Endothelial cell of umbilical vein (primary cell): ENCODE measurements at regions not wholly inside any gene's neighbourhood (a gene's known extent, or its start where the extent isn't known, plus 50 kb on each side); places are given as distances from the start of the nearest gene placed in this dataset.

Experiments
- BruUV-seq: library from RNA; stranded (reverse); fragments of 400-500 nt; replicated peaks from 2 replicates; lab custom pipeline; 2021; lab: Mats Ljungman, UMichigan
- CTCF ChIA-PET: fragments of 300-600, 350-600 bp; sonication (Branson Sonifier 250); formaldehyde crosslinking; loops from one replicate; lab custom pipeline; 2021; ENCODE audit warnings: antibody characterized with exemption, inconsistent platforms; lab: Charles Lee
- POLR2A ChIA-PET: fragments of 300-600, 350-600 bp; sonication (Branson Sonifier 250); formaldehyde crosslinking; loops from one replicate; lab custom pipeline; 2021; ENCODE audit warnings: antibody characterized with exemption, inconsistent platforms; lab: Charles Lee
- DNase-seq: peaks from one replicate; pipeline ENCODE4 v3.0.0-alpha.2; 2011; ENCODE audit warnings: low read depth, low spot score
- FAIRE-seq: peaks from 2 replicates; lab custom pipeline; 2011; peaks lifted over from hg19 to GRCh38; lab: Jason Lieb, UNC
- H2AFZ ChIP-seq: 2 replicates; pipeline ENCODE4 v1.6.0; 2012; ENCODE audit warnings: low read depth, low read length, control low read depth, inconsistent platforms
- H3K27ac ChIP-seq: 2 replicates; pipeline ENCODE4 v1.5.1; 2011; ENCODE audit warnings: low read depth, mild to moderate bottlenecking, control low read depth, low read length, moderate library complexity; ENCODE audit not compliant: insufficient read depth
- H3K27me3 ChIP-seq, 2 experiments: 2 replicates each; pipeline versions ENCODE4 v1.6.0 to v1.6.1; 2011; ENCODE audit warnings: low read length in 2 of 2, mixed read lengths in 1 of 2; ENCODE audit not compliant: control insufficient read depth in 2 of 2, insufficient read depth in 2 of 2
- H3K36me3 ChIP-seq, 2 experiments: 2 replicates in 1 of 2; 3 replicates in 1 of 2; pipeline ENCODE4 v1.5.1; 2011; ENCODE audit warnings: low read length in 2 of 2, mild to moderate bottlenecking in 1 of 2, moderate library complexity in 1 of 2; ENCODE audit not compliant: control insufficient read depth in 2 of 2, insufficient read depth in 2 of 2; ENCODE audit errors: extremely low read depth in 1 of 2
- H3K4me1 ChIP-seq: 3 replicates; pipeline ENCODE4 v1.5.1; 2011; ENCODE audit warnings: mild to moderate bottlenecking, low read length; ENCODE audit not compliant: control insufficient read depth, insufficient read depth; ENCODE audit errors: extremely low read depth
- H3K4me2 ChIP-seq: 2 replicates; pipeline ENCODE4 v1.6.1; 2011; ENCODE audit warnings: low read length, control low read depth, mixed read lengths; ENCODE audit not compliant: insufficient read depth
- H3K4me3 ChIP-seq, 3 experiments: fragments of 200-600 bp in 1 of 3; sonication (generic), shearing (Covaris generic) in 1 of 3; replicated peaks in 1 of 3; 2 replicates each; pipeline ENCODE4 v1.5.1; 2011 to 2016; ENCODE audit warnings: control low read depth in 3 of 3, low read length in 3 of 3, mild to moderate bottlenecking in 2 of 3, inconsistent platforms in 1 of 3, low read depth in 1 of 3, moderate library complexity in 1 of 3; ENCODE audit not compliant: insufficient read depth in 1 of 3
- H3K79me2 ChIP-seq: 2 replicates; pipeline ENCODE4 v1.6.0; 2012; ENCODE audit warnings: low read length, inconsistent platforms; ENCODE audit not compliant: control insufficient read depth, insufficient read depth
- H3K9ac ChIP-seq: replicated peaks from 2 replicates; pipeline ENCODE3; 2011; ENCODE audit warnings: low read length, control low read depth; ENCODE audit not compliant: insufficient read depth; ENCODE audit errors: extremely low read depth
- H3K9me1 ChIP-seq: replicated peaks from 3 replicates; pipeline ENCODE4 v1.6.0; 2011; ENCODE audit warnings: mild to moderate bottlenecking, low read length; ENCODE audit not compliant: control insufficient read depth, insufficient read depth; ENCODE audit errors: extremely low read depth
- H3K9me3 ChIP-seq: replicated peaks from 2 replicates; pipeline ENCODE4 v1.5.1; 2012; ENCODE audit warnings: low read length, inconsistent platforms; ENCODE audit not compliant: control insufficient read depth, insufficient read depth
- H4K20me1 ChIP-seq: replicated peaks from 2 replicates; pipeline ENCODE3; 2011; ENCODE audit warnings: mild to moderate bottlenecking, low read length; ENCODE audit not compliant: control insufficient read depth, insufficient read depth; ENCODE audit errors: extremely low read depth
- CTCF ChIP-seq, 2 donors: IDR thresholded peaks; 1 replicate in 1 of 2; 2 replicates in 1 of 2; pipeline ENCODE4 v1.5.1; 2011; ENCODE audit warnings: low read length in 2 of 2, mild to moderate bottlenecking in 2 of 2, moderate library complexity in 2 of 2, control low read depth in 1 of 2, inconsistent platforms in 1 of 2, low read depth in 1 of 2; ENCODE audit not compliant: insufficient read depth in 1 of 2; ENCODE audit errors: extremely low read depth in 1 of 2
- EZH2 ChIP-seq: IDR thresholded peaks from 2 replicates; pipeline ENCODE4 v1.6.1; 2012; ENCODE audit warnings: borderline replicate concordance, low read depth, mild to moderate bottlenecking, moderate library complexity, low read length, inconsistent platforms; ENCODE audit not compliant: severe bottlenecking
- FOS ChIP-seq: IDR thresholded peaks from 2 replicates; pipeline ENCODE4 v1.6.1; 2011; ENCODE audit warnings: mild to moderate bottlenecking, low read length, moderate library complexity, borderline replicate concordance; ENCODE audit not compliant: insufficient read depth
- GATA2 ChIP-seq: IDR thresholded peaks from 2 replicates; pipeline ENCODE4 v1.7.0; 2011; ENCODE audit warnings: low read depth, mild to moderate bottlenecking, moderate library complexity, mixed read lengths, low read length; ENCODE audit not compliant: insufficient read length, insufficient read depth
- JUN ChIP-seq: IDR thresholded peaks from 2 replicates; pipeline ENCODE4 v1.6.1; 2011; ENCODE audit warnings: borderline replicate concordance, low read depth; ENCODE audit not compliant: insufficient read length, insufficient read depth
- MYC ChIP-seq: IDR thresholded peaks from one replicate; pipeline ENCODE4 v1.6.1; 2011; ENCODE audit warnings: mild to moderate bottlenecking, low read depth, low read length
- POLR2A ChIP-seq: IDR thresholded peaks from 2 replicates; pipeline ENCODE4 v1.6.1; 2012; ENCODE audit warnings: low read depth, mild to moderate bottlenecking, control low read depth, low read length
- POLR2AphosphoS5 ChIP-seq: IDR thresholded peaks from 2 replicates; pipeline ENCODE4 v1.6.1; 2012; ENCODE audit warnings: low read depth, mild to moderate bottlenecking, control low read depth, low read length, moderate library complexity; ENCODE audit not compliant: insufficient read depth
- dilution Hi-C: fragments of 300-500 bp; cut with MboI; formaldehyde crosslinking; loops from one replicate; pipeline ENCODE4 v1.15.0; 2019; ENCODE audit warnings: low sequenced_read_pairs; ENCODE audit not compliant: extremely low pct_ligation_motif_present
- intact Hi-C: fragments of 100-400 bp; cut with micrococcal nuclease; formaldehyde crosslinking; loops from one replicate; pipeline ENCODE4 v1.10.0; 2022
- TF ChIP-seq, protein P1 (sequence below): IDR thresholded peaks from 2 replicates; pipeline ENCODE4 v1.6.1; 2011; ENCODE audit not compliant: insufficient read depth, insufficient read length

- Histone ChIP-seq H3K9me1 (no peaks in the 10 kb centered on the region), H3K4me3 (no peak overlapping the region), H3K9me3 (no peaks in the 10 kb centered on the region), H3K79me2 (no peaks in the 10 kb centered on the region), H3K9ac (no peak overlapping the region), H3K27ac (no peak overlapping the region), H3K27me3 (no peaks in the 10 kb centered on the region), H4K20me1 (no peaks in the 10 kb centered on the region), H3K4me2 (no peak overlapping the region), H3K4me1 (no peaks in the 10 kb centered on the region), H2AFZ (no peak overlapping the region), H3K36me3 (no peaks in the 10 kb centered on the region)
- CTCF ChIA-PET: no interaction called here
- no peak for FAIRE-seq
- dilution Hi-C loops (no loop called here), intact Hi-C loops (no loop called here)
- POLR2A ChIA-PET: no interaction called here
- no peak for DNase-seq
- no TSS peak for BruUV-seq
- no peak for TF ChIP-seq MYC
- TF ChIP-seq, protein P1, sequence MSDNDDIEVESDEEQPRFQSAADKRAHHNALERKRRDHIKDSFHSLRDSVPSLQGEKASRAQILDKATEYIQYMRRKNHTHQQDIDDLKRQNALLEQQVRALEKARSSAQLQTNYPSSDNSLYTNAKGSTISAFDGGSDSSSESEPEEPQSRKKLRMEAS: no peak
- TF ChIP-seq POLR2AphosphoS5: no peak
- TF ChIP-seq GATA2: no peak
- TF ChIP-seq CTCF (IDR thresholded peaks at IDR 0.05; ENCODE audit: extremely low read depth in 1 of 2, insufficient read depth in 1 of 2, low read depth in 1 of 2, low read length in 2 of 2): no peak
- TF ChIP-seq POLR2A: no peak
- TF ChIP-seq JUN: no peak
Measured at GRCh38 chr3:95887114-95887513, 927.3 kb upstream of the EPHA6 start.

DNA sequence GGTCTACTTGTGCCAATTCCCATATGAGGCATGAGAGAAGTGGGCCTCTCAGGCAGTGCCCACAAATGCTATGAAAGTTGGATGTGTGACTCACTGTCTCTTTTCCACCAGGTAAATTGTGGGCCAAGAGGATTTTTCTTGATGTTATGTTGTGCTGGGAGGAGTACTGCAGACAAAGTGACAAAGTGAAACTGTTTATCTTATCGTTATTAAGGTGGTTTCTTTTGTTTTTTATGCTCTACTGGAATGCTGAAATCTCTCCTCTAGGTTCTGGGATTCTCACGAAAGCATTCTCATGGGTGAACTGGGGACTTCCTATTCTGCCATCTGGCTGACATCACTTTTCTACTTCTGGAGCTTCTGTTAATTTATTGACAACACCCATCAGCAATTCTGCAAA lies 919.6 kb upstream of the EPHA6 start:
- Histone ChIP-seq H3K4me2 (no peak overlapping the region), H2AFZ (no peak overlapping the region), H3K9me1 (no peaks in the 10 kb centered on the region), H3K4me3 (no peak overlapping the region), H3K79me2 (no peaks in the 10 kb centered on the region), H3K9me3 (no peaks in the 10 kb centered on the region), H3K9ac (no peak overlapping the region), H4K20me1 (no peaks in the 10 kb centered on the region), H3K27me3 (no peaks in the 10 kb centered on the region), H3K36me3 (no peaks in the 10 kb centered on the region), H3K4me1 (peaks cover under 1% of the 10 kb centered on the region), H3K27ac (no peak overlapping the region)
- FAIRE-seq: no peak
- DNase-seq: no peak
- intact Hi-C loops (no loop called here), dilution Hi-C loops (no loop called here)
- ChIA-PET POLR2A (no interaction called here), CTCF (no interaction called here)
- TF ChIP-seq FOS: no peak
- TF ChIP-seq CTCF (IDR thresholded peaks at IDR 0.05; ENCODE audit: extremely low read depth in 1 of 2, insufficient read depth in 1 of 2, low read depth in 1 of 2, low read length in 2 of 2): no peak
- TF ChIP-seq EZH2: no peak
- TF ChIP-seq POLR2A: no peak
- TF ChIP-seq POLR2AphosphoS5: no peak
- no peak for TF ChIP-seq GATA2
- TF ChIP-seq MYC: no peak
- TF ChIP-seq, protein P1: no peak
- TF ChIP-seq JUN: no peak
- BruUV-seq: no TSS peak
